Activated CD4-positive, alpha-beta T cell treated with anti-CD3 and anti-CD28 coated beads, Interleukin-2, amount 50 U/mL, for 48 hours (primary cell): ENCODE measurements at regions not wholly inside any gene's neighbourhood (a gene's known extent, or its start where the extent isn't known, plus 50 kb on each side); places are given as distances from the start of the nearest gene placed in this dataset.

Experiments
- DNase-seq, 2 experiments: peaks; one replicate each; pipeline ENCODE4 v3.0.0-alpha.2; 2020

DNA sequence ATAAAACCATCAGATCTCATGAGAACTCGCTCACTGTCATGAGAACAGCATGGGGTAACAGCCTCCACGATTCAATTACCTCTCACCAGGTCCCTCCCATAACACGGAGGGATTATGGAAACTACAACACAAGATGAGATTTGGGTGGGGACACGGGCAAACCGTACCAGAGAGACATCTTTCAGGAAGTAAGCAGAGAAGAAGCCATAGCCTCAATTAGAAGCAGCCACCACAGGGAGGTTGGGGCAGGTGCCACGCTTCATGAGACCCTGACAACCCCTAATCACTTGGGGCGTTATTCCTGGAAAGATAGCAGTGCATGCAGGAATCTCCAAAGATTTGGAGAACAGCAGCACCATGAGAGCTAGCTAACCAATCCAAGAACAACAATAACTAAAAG, 52.9 kb upstream of the SIRPG start:
- no peak for DNase-seq

DNA sequence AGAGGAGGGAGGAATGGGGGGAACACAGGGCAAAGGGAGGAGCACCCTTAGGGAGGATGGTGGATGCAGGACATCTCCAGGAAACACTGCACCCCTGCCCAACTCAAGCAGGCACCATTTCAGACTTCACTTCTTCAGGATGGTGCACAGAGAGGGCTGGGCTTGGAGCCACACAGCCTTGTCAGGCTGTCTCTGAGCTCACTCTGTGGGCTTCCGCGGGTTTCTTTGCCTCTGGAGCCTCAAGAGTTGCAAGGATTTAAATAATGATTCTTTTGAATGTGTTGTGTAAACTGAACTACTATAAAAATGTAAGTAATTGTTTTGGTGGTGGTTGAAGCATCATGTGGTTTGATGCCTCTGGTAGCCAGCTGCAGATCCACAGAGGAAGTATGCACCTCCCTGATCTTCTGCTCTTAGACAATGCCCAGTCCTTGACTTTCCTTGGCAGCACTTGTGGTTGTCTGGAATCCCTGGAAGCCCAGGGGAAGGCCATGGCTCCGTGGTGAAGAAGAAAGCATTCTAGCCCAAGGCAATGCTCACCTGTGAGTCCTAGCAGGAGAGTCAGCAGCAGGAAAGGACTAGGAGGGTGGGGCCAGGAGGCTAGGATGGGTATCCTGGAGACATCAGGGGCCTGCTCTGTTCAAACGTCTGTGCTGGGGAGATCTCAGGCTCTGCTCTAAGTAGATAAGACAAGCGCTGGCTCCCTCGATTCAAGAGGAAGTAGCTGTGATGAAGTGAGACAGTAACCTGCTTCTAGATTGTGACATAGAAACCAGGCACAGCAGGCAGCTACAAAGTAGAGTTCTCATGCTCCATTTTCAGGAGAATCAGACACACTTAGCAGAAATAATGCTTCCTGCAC, 50.2 kb upstream of the SIRPG start:
- no peak for DNase-seq
